Natural killer cell treated with Interleukin-12 subunit alpha and Interleukin-12 subunit beta and Interleukin-15 and Interleukin-18, amount 100 ng/mL, for 72 hours (primary cell): ENCODE measurements at regions not wholly inside any gene's neighbourhood (a gene's known extent, or its start where the extent isn't known, plus 50 kb on each side); places are given as distances from the start of the nearest gene placed in this dataset.

Source experiments
- ATAC-seq, 2 donors: fragments of 150-1000 bp; cut with Tn5 transposase in 1 of 2; sonication (Bioruptor Pico), chemical (Tn5 transposase) in 1 of 2; 2 replicates each; pipeline ENCODE4 v1.10.0; 2021
- DNase-seq: peaks from one replicate; pipeline ENCODE4 v3.0.0; 2022; ENCODE audit warnings: low spot score
- H3K27ac Mint-ChIP-seq, 2 donors: 1 replicate in 1 of 2; 2 replicates in 1 of 2; pipeline ENCODE4 v1.8.0; 2022; ENCODE audit warnings: mixed read lengths in 2 of 2, mild to moderate bottlenecking in 1 of 2, moderate library complexity in 1 of 2
- H3K27me3 Mint-ChIP-seq, 2 donors: 1 replicate in 1 of 2; 2 replicates in 1 of 2; pipeline ENCODE4 v1.8.0; 2022; ENCODE audit warnings: mixed read lengths in 2 of 2
- H3K36me3 Mint-ChIP-seq: one replicate; pipeline ENCODE4 v1.8.0; 2022; ENCODE audit warnings: mixed read lengths
- H3K4me1 Mint-ChIP-seq, 2 donors: 1 replicate in 1 of 2; 2 replicates in 1 of 2; pipeline ENCODE4 v1.8.0; 2022; ENCODE audit warnings: low read depth in 2 of 2, mixed read lengths in 2 of 2, mild to moderate bottlenecking in 1 of 2
- H3K4me3 Mint-ChIP-seq: one replicate; pipeline ENCODE4 v1.8.0; 2022; ENCODE audit warnings: mixed read lengths
- H3K9me3 Mint-ChIP-seq: 2 replicates; pipeline ENCODE4 v1.8.0; 2022; ENCODE audit warnings: mixed read lengths

DNA sequence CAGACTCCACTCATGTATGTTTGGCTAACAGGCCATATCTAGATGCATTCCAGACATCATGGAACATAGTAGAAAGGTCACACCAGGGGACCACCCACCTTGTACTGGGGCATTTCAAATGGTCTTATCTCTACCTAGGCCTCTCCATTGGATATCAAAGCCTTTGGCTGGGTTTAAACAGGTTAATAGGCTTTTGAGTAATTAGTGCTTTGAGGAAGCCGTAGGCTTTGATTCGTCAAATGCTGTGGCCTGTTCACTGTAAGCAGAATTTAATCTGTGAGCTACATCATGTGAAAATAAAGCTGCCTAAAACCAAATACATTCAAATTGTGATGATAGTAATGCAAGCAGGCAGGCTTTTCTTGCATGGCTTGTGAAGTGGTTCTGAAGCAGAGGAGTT lies 129.5 kb downstream of the ST8SIA2 start:
- H3K9me3 Mint-ChIP-seq = no peaks in the 10 kb centered on the region
- no peak for DNase-seq
- H3K27ac Mint-ChIP-seq = no peak overlapping the region
- no peak overlapping the region for H3K4me3 Mint-ChIP-seq
- H3K4me1 Mint-ChIP-seq = peaks cover 0 to 6% of the 10 kb centered on the region in 2 donors
- H3K27me3 Mint-ChIP-seq = peaks cover 20 to 39% of the 10 kb centered on the region in 2 donors
- ATAC-seq = no peak
- no peaks in the 10 kb centered on the region for H3K36me3 Mint-ChIP-seq

DNA sequence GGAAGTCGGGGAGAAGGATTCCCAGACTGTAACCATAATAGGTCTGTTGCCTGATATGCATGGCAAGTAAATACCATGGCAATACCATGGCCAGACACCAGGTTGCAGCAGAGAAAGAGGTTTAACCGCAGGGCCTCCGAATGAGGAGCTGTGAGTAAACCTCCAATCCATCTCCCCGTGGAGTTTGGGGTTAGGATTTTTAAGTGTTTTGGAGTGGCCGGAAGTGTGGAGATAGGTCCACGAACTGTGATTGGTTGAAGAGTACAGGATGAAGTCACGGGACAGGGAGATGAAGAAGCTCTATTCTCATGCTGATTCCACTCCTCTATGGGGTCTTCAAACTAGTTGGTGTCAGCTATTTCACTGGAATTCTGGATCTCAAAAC lies 127.9 kb downstream of the ST8SIA2 start:
- Mint-ChIP-seq H3K27me3 (peaks cover 14 to 33% of the 10 kb centered on the region in 2 donors), H3K4me3 (no peak overlapping the region), H3K9me3 (no peaks in the 10 kb centered on the region), H3K4me1 (peaks cover 0 to 6% of the 10 kb centered on the region in 2 donors), H3K36me3 (no peaks in the 10 kb centered on the region), H3K27ac (no peak overlapping the region)
- DNase-seq (no peak), ATAC-seq (peak; percentile 60 to 71)

DNA sequence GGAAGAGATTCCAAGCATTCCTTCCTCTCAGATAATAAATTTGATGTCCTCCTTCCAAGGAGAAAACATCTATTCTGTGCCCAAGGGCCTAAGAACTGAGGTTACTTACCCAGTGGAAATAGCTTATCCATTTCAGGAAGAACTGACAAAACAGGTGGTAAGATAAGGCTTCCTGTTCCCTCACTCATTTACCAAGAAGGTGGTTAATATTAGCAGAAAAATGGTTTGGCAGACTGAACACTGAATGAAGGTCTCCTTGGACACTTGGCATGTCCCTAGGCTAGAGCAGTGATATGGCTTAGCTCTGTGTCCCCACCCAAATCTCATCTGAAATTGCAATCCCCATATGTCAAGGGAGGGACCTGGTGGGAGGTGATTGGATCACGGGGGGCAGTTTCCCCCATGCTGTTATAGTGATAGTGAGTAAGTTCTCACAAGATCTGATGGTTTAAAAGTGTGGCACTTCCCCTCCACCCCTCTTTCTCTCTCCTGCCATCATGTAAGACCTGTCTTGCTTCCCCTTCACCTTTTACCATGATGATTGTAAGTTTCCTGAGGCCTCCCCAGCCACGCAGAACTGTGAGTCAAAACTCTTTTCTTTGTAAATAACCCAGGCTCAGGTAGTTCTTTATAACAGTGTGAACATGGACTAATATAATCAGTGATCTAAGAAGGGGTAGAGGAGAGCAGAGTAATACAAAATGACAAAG lies 127.4 kb downstream of the ST8SIA2 start:
- ATAC-seq (peak in 1 of 2 donors; percentile 7), DNase-seq (no peak)
- Mint-ChIP-seq H3K27ac (no peak overlapping the region), H3K9me3 (no peaks in the 10 kb centered on the region), H3K27me3 (peaks cover 12 to 34% of the 10 kb centered on the region in 2 donors), H3K36me3 (no peaks in the 10 kb centered on the region), H3K4me1 (peaks cover 0 to 6% of the 10 kb centered on the region in 2 donors), H3K4me3 (no peak overlapping the region)

DNA sequence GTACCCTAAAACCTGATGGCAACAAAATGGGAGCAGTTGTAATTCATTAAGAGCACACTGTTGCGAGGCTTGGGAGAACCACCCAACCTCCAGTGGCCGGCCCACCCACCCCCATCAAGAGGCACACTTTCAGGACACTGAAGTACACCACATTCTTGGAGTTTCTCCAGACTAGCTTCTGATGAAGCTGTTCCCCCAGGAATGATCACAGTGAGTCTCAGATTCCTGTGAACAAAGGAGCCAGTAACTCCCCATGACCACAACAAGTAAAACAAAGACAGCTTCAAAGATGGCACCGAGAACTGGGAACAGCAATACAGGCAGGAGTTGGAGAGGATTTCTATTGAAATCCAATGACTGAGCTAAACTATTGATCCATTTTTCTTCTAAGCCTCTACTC lies 126.0 kb downstream of the ST8SIA2 start:
- Mint-ChIP-seq H3K4me3 (no peak overlapping the region), H3K27me3 (peaks cover 9 to 32% of the 10 kb centered on the region in 2 donors), H3K36me3 (no peaks in the 10 kb centered on the region), H3K27ac (no peak overlapping the region), H3K9me3 (no peaks in the 10 kb centered on the region), H3K4me1 (peaks cover 0 to 6% of the 10 kb centered on the region in 2 donors)
- no peak for ATAC-seq
- no peak for DNase-seq
